ENCODE measurements at regions not wholly inside any gene's neighbourhood (a gene's known extent, or its start where the extent isn't known, plus 50 kb on each side); places are given as distances from the start of the nearest gene placed in this dataset.

DNA sequence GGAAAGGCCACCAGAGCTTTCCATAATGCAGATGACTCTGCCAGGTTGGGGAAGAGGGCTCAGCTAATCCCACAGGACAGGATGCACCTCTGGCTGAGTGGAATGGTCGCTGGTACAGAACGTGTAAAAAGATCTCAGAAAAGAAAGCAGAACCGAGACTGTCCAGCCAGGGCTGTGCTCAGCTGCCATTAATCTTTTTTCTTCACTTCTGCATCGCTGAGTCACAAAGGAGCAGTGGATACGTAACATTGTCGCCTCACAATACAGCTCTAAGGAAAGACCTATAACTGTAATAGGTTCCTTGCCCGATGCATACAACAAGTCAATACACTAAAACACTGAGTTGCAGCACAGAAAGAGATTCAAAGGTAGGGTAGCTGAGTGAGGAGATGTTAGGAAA, 354.2 kb downstream of the EN1 start:
- Histone ChIP-seq H4K8ac (ENCODE audit: low read length) (no peak overlapping the region), H3K4me2 (ENCODE audit: low read length, poor library complexity, severe bottlenecking) (no peak overlapping the region), H2AFZ (ENCODE audit: low read depth, low read length) (no peak overlapping the region), H3K23ac (ENCODE audit: low read length in 2 of 2) (no peak overlapping the region), H3K27ac (ENCODE audit: low read length, poor library complexity, severe bottlenecking) (no peak overlapping the region), H3K79me1 (replicated peaks; ENCODE audit: low read length, poor library complexity, severe bottlenecking) (no peaks in the 10 kb centered on the region), H3K27me3 (ENCODE audit: control insufficient read depth in 1 of 2, insufficient read depth in 1 of 2, low read length in 2 of 2) (peaks cover 0 to 11% of the 10 kb centered on the region in 2 experiments), H3K4me1 (ENCODE audit: control insufficient read depth, insufficient read depth, low read depth, low read length) (no peaks in the 10 kb centered on the region), H2AK5ac (ENCODE audit: low read length, severe bottlenecking) (no peak overlapping the region), H3K36me3 (ENCODE audit: control insufficient read depth in 1 of 2, insufficient read depth in 2 of 2, low read depth in 1 of 2, low read length in 2 of 2) (no peaks in the 10 kb centered on the region), H3K4me3 (ENCODE audit: insufficient read depth in 1 of 2, low read depth in 1 of 2, low read length in 2 of 2) (no peak overlapping the region), H2BK15ac (ENCODE audit: low read depth, poor library complexity, severe bottlenecking) (no peak overlapping the region), H3K14ac (ENCODE audit: low read length in 2 of 2) (no peak overlapping the region), H2BK5ac (ENCODE audit: low read depth, low read length, poor library complexity, severe bottlenecking) (no peak overlapping the region), H3K9me3 (ENCODE audit: control insufficient read depth, low read length) (peaks cover 10% of the 10 kb centered on the region), H2BK120ac (ENCODE audit: low read depth, low read length) (no peak overlapping the region), H4K91ac (ENCODE audit: low read length) (no peak overlapping the region), H3K4ac (ENCODE audit: low read depth in 1 of 2, low read length in 2 of 2) (no peak overlapping the region), H3K9ac (ENCODE audit: low read length) (no peak overlapping the region), H3K18ac (ENCODE audit: low read depth in 1 of 2, low read length in 2 of 2) (no peak overlapping the region), H2BK12ac (ENCODE audit: low read length in 2 of 2) (no peak overlapping the region)
- no peak for DNase-seq
- 70% methylated on average over 6 of the region's 7 CpGs for WGBS

DNA sequence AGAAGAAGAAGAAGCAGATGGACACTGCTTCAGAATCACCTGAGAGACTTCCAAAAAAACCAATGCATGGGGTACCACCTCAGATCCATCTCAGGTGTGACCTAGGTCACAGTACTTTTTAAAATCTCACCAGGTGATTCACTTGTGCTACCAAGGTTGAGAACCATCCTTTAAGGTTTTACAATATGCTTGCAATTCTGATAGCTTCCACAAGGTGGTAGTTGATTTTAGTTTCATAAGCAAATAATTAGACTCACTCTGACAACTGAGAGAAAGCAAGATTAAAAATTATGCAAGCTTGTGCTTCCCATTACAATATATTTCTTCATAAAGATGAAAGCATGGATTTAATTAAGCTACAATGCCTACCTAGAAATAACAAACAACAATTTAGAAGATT, 355.1 kb downstream of the EN1 start:
- no peak overlapping the region for H3K4me3 ChIP-seq (ENCODE audit: insufficient read depth in 1 of 2, low read depth in 1 of 2, low read length in 2 of 2)

DNA sequence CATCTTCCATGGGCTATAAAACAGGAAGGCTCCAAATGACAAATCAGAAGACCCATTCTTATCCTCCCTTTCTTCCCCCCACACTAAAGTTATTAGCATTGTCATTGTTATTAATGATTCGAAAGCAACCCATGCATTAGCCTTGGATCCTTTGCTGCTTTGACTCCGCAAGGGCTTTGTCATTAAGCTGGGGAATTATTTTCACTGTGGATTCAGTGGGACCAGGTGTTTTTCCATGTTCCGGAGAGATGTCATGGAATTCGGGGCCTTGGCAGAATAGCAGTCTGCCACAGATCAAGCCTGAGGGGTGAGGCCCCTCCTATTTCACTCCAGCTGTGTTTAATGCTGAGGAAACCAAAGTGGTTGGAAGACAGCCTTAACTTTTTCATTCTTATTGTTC, 357.1 kb downstream of the EN1 start:
- H2BK15ac ChIP-seq (ENCODE audit: low read depth, poor library complexity, severe bottlenecking), result no peak overlapping the region
- WGBS, result 63% methylated on average over 4 of the region's 4 CpGs
- H2AFZ ChIP-seq (ENCODE audit: low read depth, low read length), result no peak overlapping the region
- no peaks in the 10 kb centered on the region for H3K4me1 ChIP-seq (ENCODE audit: control insufficient read depth, insufficient read depth, low read depth, low read length)
- H3K4me3 ChIP-seq (ENCODE audit: insufficient read depth in 1 of 2, low read depth in 1 of 2, low read length in 2 of 2), result no peak overlapping the region
- H3K14ac ChIP-seq (ENCODE audit: low read length in 2 of 2), result no peak overlapping the region
- H2AK5ac ChIP-seq (ENCODE audit: low read length, severe bottlenecking), result no peak overlapping the region
- no peak overlapping the region for H3K9ac ChIP-seq (ENCODE audit: low read length)
- no peak overlapping the region for H3K4ac ChIP-seq (ENCODE audit: low read depth in 1 of 2, low read length in 2 of 2)
- no peak overlapping the region for H2BK12ac ChIP-seq (ENCODE audit: low read length in 2 of 2)
- no peak overlapping the region for H2BK120ac ChIP-seq (ENCODE audit: low read depth, low read length)
- H3K36me3 ChIP-seq (ENCODE audit: control insufficient read depth in 1 of 2, insufficient read depth in 2 of 2, low read depth in 1 of 2, low read length in 2 of 2), result no peaks in the 10 kb centered on the region
- no peak for DNase-seq
- no peak overlapping the region for H3K4me2 ChIP-seq (ENCODE audit: low read length, poor library complexity, severe bottlenecking)
- H3K9me3 ChIP-seq (ENCODE audit: control insufficient read depth, low read length), result peaks cover 10% of the 10 kb centered on the region
- no peaks in the 10 kb centered on the region for H3K79me1 ChIP-seq (replicated peaks; ENCODE audit: low read length, poor library complexity, severe bottlenecking)
- no peak overlapping the region for H3K27ac ChIP-seq (ENCODE audit: low read length, poor library complexity, severe bottlenecking)
- no peak overlapping the region for H2BK5ac ChIP-seq (ENCODE audit: low read depth, low read length, poor library complexity, severe bottlenecking)
- no peak overlapping the region for H3K18ac ChIP-seq (ENCODE audit: low read depth in 1 of 2, low read length in 2 of 2)
- H4K8ac ChIP-seq (ENCODE audit: low read length), result no peak overlapping the region
- H3K27me3 ChIP-seq (ENCODE audit: control insufficient read depth in 1 of 2, insufficient read depth in 1 of 2, low read length in 2 of 2), result peaks cover 0 to 11% of the 10 kb centered on the region in 2 experiments
- no peak overlapping the region for H3K23ac ChIP-seq (ENCODE audit: low read length in 2 of 2)
- no peak overlapping the region for H4K91ac ChIP-seq (ENCODE audit: low read length)

More for the DNA sequence above, 355.1 kb downstream of the EN1 start:
- Histone ChIP-seq H3K79me1 (replicated peaks; ENCODE audit: low read length, poor library complexity, severe bottlenecking) (no peaks in the 10 kb centered on the region), H3K4me1 (ENCODE audit: control insufficient read depth, insufficient read depth, low read depth, low read length) (no peaks in the 10 kb centered on the region), H2BK5ac (ENCODE audit: low read depth, low read length, poor library complexity, severe bottlenecking) (no peak overlapping the region), H3K9me3 (ENCODE audit: control insufficient read depth, low read length) (peaks cover 10% of the 10 kb centered on the region), H3K27me3 (ENCODE audit: control insufficient read depth in 1 of 2, insufficient read depth in 1 of 2, low read length in 2 of 2) (peaks cover 0 to 11% of the 10 kb centered on the region in 2 experiments), H3K9ac (ENCODE audit: low read length) (no peak overlapping the region), H2AFZ (ENCODE audit: low read depth, low read length) (no peak overlapping the region), H4K8ac (ENCODE audit: low read length) (no peak overlapping the region), H3K36me3 (ENCODE audit: control insufficient read depth in 1 of 2, insufficient read depth in 2 of 2, low read depth in 1 of 2, low read length in 2 of 2) (no peaks in the 10 kb centered on the region), H2BK12ac (ENCODE audit: low read length in 2 of 2) (no peak overlapping the region), H4K91ac (ENCODE audit: low read length) (no peak overlapping the region), H2AK5ac (ENCODE audit: low read length, severe bottlenecking) (no peak overlapping the region), H3K23ac (ENCODE audit: low read length in 2 of 2) (no peak overlapping the region), H3K4ac (ENCODE audit: low read depth in 1 of 2, low read length in 2 of 2) (no peak overlapping the region), H2BK15ac (ENCODE audit: low read depth, poor library complexity, severe bottlenecking) (no peak overlapping the region), H3K27ac (ENCODE audit: low read length, poor library complexity, severe bottlenecking) (no peak overlapping the region), H3K14ac (ENCODE audit: low read length in 2 of 2) (no peak overlapping the region), H3K4me2 (ENCODE audit: low read length, poor library complexity, severe bottlenecking) (no peak overlapping the region), H2BK120ac (ENCODE audit: low read depth, low read length) (no peak overlapping the region), H3K18ac (ENCODE audit: low read depth in 1 of 2, low read length in 2 of 2) (no peak overlapping the region)
- DNase-seq, result no peak

DNA sequence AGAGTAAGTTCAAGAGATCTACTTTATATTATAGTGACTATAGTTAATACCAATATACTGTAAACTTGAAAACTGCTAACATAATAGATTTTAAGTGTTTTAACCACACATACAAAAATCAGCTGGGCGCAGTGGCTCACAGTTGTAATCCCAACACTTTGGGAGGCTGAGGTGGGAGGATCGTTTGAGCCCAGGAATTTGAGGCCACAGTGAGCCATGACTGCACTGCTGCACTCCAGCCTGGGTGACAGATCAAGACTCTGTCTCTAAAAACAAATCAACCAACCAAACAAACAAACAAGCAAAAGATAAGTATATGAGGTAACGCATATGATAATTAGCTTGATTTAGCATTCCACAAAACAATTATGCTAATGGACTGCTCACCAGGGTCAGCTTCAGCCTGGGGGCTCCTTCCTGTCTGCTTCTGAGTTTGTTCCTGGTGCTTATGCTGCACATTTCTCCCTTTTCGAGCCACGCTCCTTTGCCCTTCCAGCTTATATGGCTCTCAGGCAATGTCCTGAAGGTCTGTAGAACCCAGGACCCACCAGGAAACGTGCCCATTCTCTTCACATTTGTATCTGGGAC, 357.6 kb downstream of the EN1 start:
- no peak for DNase-seq
- H3K4me2 ChIP-seq (ENCODE audit: low read length, poor library complexity, severe bottlenecking), result no peak overlapping the region
- H2AK5ac ChIP-seq (ENCODE audit: low read length, severe bottlenecking), result no peak overlapping the region
- H3K14ac ChIP-seq (ENCODE audit: low read length in 2 of 2), result no peak overlapping the region
- H2BK5ac ChIP-seq (ENCODE audit: low read depth, low read length, poor library complexity, severe bottlenecking), result no peak overlapping the region
- H3K36me3 ChIP-seq (ENCODE audit: control insufficient read depth in 1 of 2, insufficient read depth in 2 of 2, low read depth in 1 of 2, low read length in 2 of 2), result no peaks in the 10 kb centered on the region
- peaks cover 10% of the 10 kb centered on the region for H3K9me3 ChIP-seq (ENCODE audit: control insufficient read depth, low read length)
- H3K79me1 ChIP-seq (replicated peaks; ENCODE audit: low read length, poor library complexity, severe bottlenecking), result no peaks in the 10 kb centered on the region
- H3K27ac ChIP-seq (ENCODE audit: low read length, poor library complexity, severe bottlenecking), result no peak overlapping the region
- WGBS, result 68% methylated on average over 5 of the region's 6 CpGs
- no peak overlapping the region for H4K8ac ChIP-seq (ENCODE audit: low read length)
- H3K4ac ChIP-seq (ENCODE audit: low read depth in 1 of 2, low read length in 2 of 2), result no peak overlapping the region
- no peak overlapping the region for H2BK15ac ChIP-seq (ENCODE audit: low read depth, poor library complexity, severe bottlenecking)
- H3K9ac ChIP-seq (ENCODE audit: low read length), result no peak overlapping the region
- no peak overlapping the region for H3K23ac ChIP-seq (ENCODE audit: low read length in 2 of 2)
- no peak overlapping the region for H4K91ac ChIP-seq (ENCODE audit: low read length)
- no peak overlapping the region for H2BK120ac ChIP-seq (ENCODE audit: low read depth, low read length)
- peaks cover 0 to 11% of the 10 kb centered on the region in 2 experiments for H3K27me3 ChIP-seq (ENCODE audit: control insufficient read depth in 1 of 2, insufficient read depth in 1 of 2, low read length in 2 of 2)
- H2BK12ac ChIP-seq (ENCODE audit: low read length in 2 of 2), result no peak overlapping the region
- no peak overlapping the region for H3K4me3 ChIP-seq (ENCODE audit: insufficient read depth in 1 of 2, low read depth in 1 of 2, low read length in 2 of 2)
- H3K4me1 ChIP-seq (ENCODE audit: control insufficient read depth, insufficient read depth, low read depth, low read length), result no peaks in the 10 kb centered on the region
- no peak overlapping the region for H2AFZ ChIP-seq (ENCODE audit: low read depth, low read length)
- no peak overlapping the region for H3K18ac ChIP-seq (ENCODE audit: low read depth in 1 of 2, low read length in 2 of 2)
